IMR-90 (cell line): ENCODE measurements at regions not wholly inside any gene's neighbourhood (a gene's known extent, or its start where the extent isn't known, plus 50 kb on each side); places are given as distances from the start of the nearest gene placed in this dataset.

Experiments used
- ATAC-seq: fragments of 200-7000 bp; cut with Tn5 transposase; 2 replicates; pipeline ENCODE4 v1.9.1; 2020; ENCODE audit warnings: low read depth, mild to moderate bottlenecking, moderate library complexity
- BruUV-seq: library from RNA; stranded (reverse); fragments of 400-500 nt; replicated peaks from 2 replicates; lab custom pipeline; 2021; lab: Mats Ljungman, UMichigan
- CTCF ChIA-PET: fragments of 300-600 bp; formaldehyde crosslinking; extraction: SDS; loops from one replicate; lab custom pipeline; 2021; ENCODE audit warnings: antibody characterized with exemption; lab: Yijun Ruan, JAX
- POLR2A ChIA-PET: fragments of 300-600 bp; sonication (Branson Sonifier 250); formaldehyde crosslinking; loops from one replicate; lab custom pipeline; 2022; ENCODE audit warnings: antibody characterized with exemption; ENCODE audit not compliant: unreplicated experiment; lab: Charles Lee
- DNase-seq: peaks from one replicate; pipeline ENCODE4 v3.0.0; 2013
- H2AFZ ChIP-seq: replicated peaks from 2 replicates; pipeline ENCODE3; 2013; ENCODE audit warnings: low read length, mild to moderate bottlenecking; ENCODE audit not compliant: poor library complexity
- H2AK5ac ChIP-seq: 2 replicates; pipeline ENCODE4 v1.6.1; 2013; ENCODE audit warnings: low read depth, low read length, inconsistent platforms
- H2AK9ac ChIP-seq: replicated peaks from 2 replicates; pipeline ENCODE3; 2013; ENCODE audit warnings: mild to moderate bottlenecking, low read depth, low read length, moderate library complexity; ENCODE audit not compliant: poor library complexity
- H2BK120ac ChIP-seq: 2 replicates; pipeline ENCODE4 v1.6.1; 2013; ENCODE audit warnings: low read depth, low read length, inconsistent platforms
- H2BK15ac ChIP-seq: 3 replicates; pipeline ENCODE4 v1.6.1; 2013; ENCODE audit warnings: low read depth, low read length, inconsistent platforms
- H2BK20ac ChIP-seq: 2 replicates; pipeline ENCODE4 v1.6.1; 2013; ENCODE audit warnings: low read depth, mild to moderate bottlenecking, inconsistent platforms, low read length, moderate library complexity
- H2BK5ac ChIP-seq: 2 replicates; pipeline ENCODE4 v1.6.1; 2013; ENCODE audit warnings: mild to moderate bottlenecking, low read depth, low read length, inconsistent platforms; ENCODE audit not compliant: poor library complexity, severe bottlenecking
- H3K14ac ChIP-seq: replicated peaks from 2 replicates; pipeline ENCODE4 v1.6.1; 2013; ENCODE audit warnings: low read depth, low read length, inconsistent platforms
- H3K18ac ChIP-seq: 2 replicates; pipeline ENCODE4 v1.6.1; 2013; ENCODE audit warnings: low read depth, low read length, control low read depth
- H3K23ac ChIP-seq: 2 replicates; pipeline ENCODE4 v1.6.1; 2013; ENCODE audit warnings: low read depth, low read length, inconsistent platforms
- H3K27ac ChIP-seq: 2 replicates; pipeline ENCODE4 v1.5.1; 2013; ENCODE audit warnings: mild to moderate bottlenecking, control low read depth, low read length; ENCODE audit not compliant: insufficient read depth
- H3K27me3 ChIP-seq: 2 replicates; pipeline ENCODE4 v1.6.1; 2013; ENCODE audit warnings: low read length; ENCODE audit not compliant: control insufficient read depth, insufficient read depth
- H3K36me3 ChIP-seq: 2 replicates; pipeline ENCODE4 v1.6.1; 2013; ENCODE audit warnings: low read length, mixed read lengths; ENCODE audit not compliant: control insufficient read depth, insufficient read depth
- H3K4ac ChIP-seq: 2 replicates; pipeline ENCODE4 v1.6.1; 2013; ENCODE audit warnings: low read depth, low read length, inconsistent platforms
- H3K4me1 ChIP-seq: 2 replicates; pipeline ENCODE4 v1.6.1; 2013; ENCODE audit warnings: low read length, mixed read lengths; ENCODE audit not compliant: control insufficient read depth, insufficient read depth
- H3K4me2 ChIP-seq: 2 replicates; pipeline ENCODE4 v1.6.1; 2013; ENCODE audit warnings: low read depth, mild to moderate bottlenecking, control low read depth, low read length, moderate library complexity
- H3K4me3 ChIP-seq: 2 replicates; pipeline ENCODE4 v1.5.1; 2013; ENCODE audit warnings: low read depth, mild to moderate bottlenecking, control low read depth, low read length, moderate library complexity; ENCODE audit not compliant: insufficient read depth
- H3K56ac ChIP-seq: 2 replicates; pipeline ENCODE4 v1.6.1; 2013; ENCODE audit warnings: low read length, inconsistent platforms; ENCODE audit not compliant: insufficient read depth; ENCODE audit errors: extremely low read depth
- H3K79me1 ChIP-seq, 2 experiments: 2 replicates each; pipeline ENCODE4 v1.6.1; 2013; ENCODE audit warnings: low read length in 2 of 2, inconsistent platforms in 1 of 2, low read depth in 1 of 2
- H3K9ac ChIP-seq: 2 replicates; pipeline ENCODE4 v1.6.1; 2013; ENCODE audit warnings: low read depth, low read length, control low read depth
- H3K9me1 ChIP-seq: 2 replicates; pipeline ENCODE4 v1.6.1; 2013; ENCODE audit warnings: low read length, inconsistent platforms; ENCODE audit not compliant: insufficient read depth
- H3K9me3 ChIP-seq: 2 replicates; pipeline ENCODE4 v1.6.1; 2013; ENCODE audit warnings: low read length; ENCODE audit not compliant: control insufficient read depth, insufficient read depth
- H4K20me1 ChIP-seq: 2 replicates; pipeline ENCODE4 v1.6.1; 2013; ENCODE audit warnings: low read length, inconsistent platforms; ENCODE audit not compliant: insufficient read depth
- H4K5ac ChIP-seq: 2 replicates; pipeline ENCODE4 v1.6.1; 2013; ENCODE audit warnings: mild to moderate bottlenecking, low read depth, low read length, control low read depth
- H4K8ac ChIP-seq, 2 experiments: 2 replicates each; pipeline ENCODE4 v1.6.1; 2013; ENCODE audit warnings: low read depth in 2 of 2, low read length in 2 of 2, control low read depth in 1 of 2, inconsistent platforms in 1 of 2
- H4K91ac ChIP-seq: 2 replicates; pipeline ENCODE4 v1.6.1; 2013; ENCODE audit warnings: low read depth, low read length, inconsistent platforms; ENCODE audit not compliant: insufficient read depth
- BHLHE40 ChIP-seq: fragments of 150-350 bp; IDR thresholded peaks from 2 replicates; pipeline ENCODE4 v1.6.1; 2016; ENCODE audit warnings: mild to moderate bottlenecking, low read depth, low read length
- FOS ChIP-seq: fragments of 150-350 bp; IDR thresholded peaks from 2 replicates; pipeline ENCODE4 v1.6.1; 2016; ENCODE audit warnings: low read depth, low read length
- dilution Hi-C: fragments of 300-500 bp; cut with HindIII; formaldehyde crosslinking; loops from one replicate; pipeline ENCODE4 v1.14.3; 2018; ENCODE audit warnings: low sequenced_read_pairs; ENCODE audit not compliant: unreplicated experiment
- in situ Hi-C: fragments of 300-500 bp; cut with MboI; formaldehyde crosslinking; loops from 3 replicates; pipeline ENCODE4 v1.14.3; 2019; ENCODE audit warnings: low sequenced_read_pairs, inconsistent platforms, mixed read lengths
- intact Hi-C: fragments of 100-400 bp; cut with micrococcal nuclease; formaldehyde crosslinking; loops from 2 replicates; pipeline ENCODE4 v1.10.0; 2022
- TF ChIP-seq, protein P1 (sequence below): fragments of 150-350 bp; IDR thresholded peaks from 2 replicates; pipeline ENCODE4 v1.6.1; 2016; ENCODE audit warnings: low read depth, mild to moderate bottlenecking, low read length, moderate library complexity, borderline replicate concordance

DNA sequence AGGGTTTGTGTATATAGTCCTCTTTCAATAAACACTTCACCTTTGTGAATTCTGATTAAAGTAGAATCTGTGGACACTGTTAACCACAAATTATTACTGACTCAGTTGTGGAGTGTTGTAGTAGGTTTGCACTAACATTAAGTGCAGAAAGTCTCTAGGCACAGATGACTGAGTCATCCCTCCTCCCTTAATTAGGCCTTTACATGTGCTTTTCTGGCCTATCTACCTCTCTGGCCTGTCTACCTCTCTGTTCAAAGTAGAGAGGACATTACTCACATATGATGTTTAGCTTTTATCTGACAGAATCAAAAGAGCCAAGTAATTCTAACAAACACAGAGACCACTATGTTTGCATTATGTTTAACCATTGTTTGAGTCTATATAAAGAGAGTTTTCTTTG, 783.0 kb downstream of the TENT5A start:
- no peak overlapping the region for H3K9ac ChIP-seq
- no peak overlapping the region for H3K23ac ChIP-seq
- no peak overlapping the region for H4K91ac ChIP-seq
- no peaks in the 10 kb centered on the region for H3K9me1 ChIP-seq
- peak overlapping the region; percentile 39 for H2BK5ac ChIP-seq
- no peak overlapping the region for H3K14ac ChIP-seq
- POLR2A ChIA-PET, result no interaction called here
- no peak overlapping the region for H3K56ac ChIP-seq
- H3K4me3 ChIP-seq, result no peak overlapping the region
- no peak overlapping the region for H4K5ac ChIP-seq
- H2BK20ac ChIP-seq, result no peak overlapping the region
- peak; percentile 53; the same call in 1 of the 2 replicates for ATAC-seq
- BruUV-seq, result no TSS peak
- no peak overlapping the region; a peak in 1 of 4 replicates for H4K8ac ChIP-seq
- H4K20me1 ChIP-seq, result no peaks in the 10 kb centered on the region
- no peak overlapping the region for H2AK9ac ChIP-seq
- H3K27me3 ChIP-seq, result no peaks in the 10 kb centered on the region
- intact Hi-C loops, result loop anchor here (10.0 kb wide), 1 partner anchor 785 kb away; the partner anchor contains the start of gene TENT5A
- H3K27ac ChIP-seq, result no peak overlapping the region
- no peak for TF ChIP-seq FOS
- TF ChIP-seq, protein P1, sequence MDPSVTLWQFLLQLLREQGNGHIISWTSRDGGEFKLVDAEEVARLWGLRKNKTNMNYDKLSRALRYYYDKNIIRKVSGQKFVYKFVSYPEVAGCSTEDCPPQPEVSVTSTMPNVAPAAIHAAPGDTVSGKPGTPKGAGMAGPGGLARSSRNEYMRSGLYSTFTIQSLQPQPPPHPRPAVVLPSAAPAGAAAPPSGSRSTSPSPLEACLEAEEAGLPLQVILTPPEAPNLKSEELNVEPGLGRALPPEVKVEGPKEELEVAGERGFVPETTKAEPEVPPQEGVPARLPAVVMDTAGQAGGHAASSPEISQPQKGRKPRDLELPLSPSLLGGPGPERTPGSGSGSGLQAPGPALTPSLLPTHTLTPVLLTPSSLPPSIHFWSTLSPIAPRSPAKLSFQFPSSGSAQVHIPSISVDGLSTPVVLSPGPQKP, result no peak
- TF ChIP-seq BHLHE40, result no peak
- H3K9me3 ChIP-seq, result no peaks in the 10 kb centered on the region
- no peak overlapping the region for H2AFZ ChIP-seq
- DNase-seq, result peak; percentile 19
- in situ Hi-C loops, result no loop called here
- H3K79me1 ChIP-seq, result no peaks in the 10 kb centered on the region
- no peak overlapping the region for H3K4ac ChIP-seq
- dilution Hi-C loops, result no loop called here
- H3K36me3 ChIP-seq, result no peaks in the 10 kb centered on the region
- CTCF ChIA-PET, result interaction anchor here (1.2 kb wide), 1 partner anchor 24 kb away, joined by 3 read pairs; no protein-coding TSS in a partner anchor
- H2BK15ac ChIP-seq, result no peak overlapping the region
- no peak overlapping the region for H2BK120ac ChIP-seq
- no peak overlapping the region for H3K18ac ChIP-seq
- H2AK5ac ChIP-seq, result no peak overlapping the region
- H3K4me1 ChIP-seq, result peaks cover 2% of the 10 kb centered on the region; the same call in 1 of the 2 replicates
- no peak overlapping the region for H3K4me2 ChIP-seq
